ENCODE measurements at regions not wholly inside any gene's neighbourhood (a gene's known extent, or its start where the extent isn't known, plus 50 kb on each side); places are given as distances from the start of the nearest gene placed in this dataset.

- no peak for DNase-seq
- ATAC-seq (replicated peaks), result no peak
- Mint-ChIP-seq H3K4me1 (peaks cover 58 to 80% of the 10 kb centered on the region in 2 donors), H3K4me3 (no peak overlapping the region), H3K36me3 (peaks cover 0 to 2% of the 10 kb centered on the region in 2 donors), H3K27ac (peak overlapping the region; percentile 38), H3K27me3 (peaks cover 4 to 11% of the 10 kb centered on the region in 2 donors), H3K9me3 (peaks cover 2 to 4% of the 10 kb centered on the region in 2 donors)
Measured at GRCh38 chr5:133821889-133822288, 146.5 kb downstream of the C5orf15 start.

GRCh38 chr5:133821311-133821741, 147.1 kb downstream of the C5orf15 start:
- Mint-ChIP-seq H3K27me3 (peaks cover 4 to 11% of the 10 kb centered on the region in 2 donors), H3K9me3 (peaks cover under 1% of the 10 kb centered on the region in 2 donors), H3K4me1 (peaks cover 53 to 74% of the 10 kb centered on the region in 2 donors), H3K27ac (peak overlapping the region; percentile 38), H3K36me3 (peaks cover 0 to 2% of the 10 kb centered on the region in 2 donors), H3K4me3 (peak overlapping the region; percentile 7 to 33)
- ATAC-seq (replicated peaks), result no peak
- no peak for DNase-seq

GRCh38 chr5:133820507-133820906, 147.9 kb downstream of the C5orf15 start:
- Mint-ChIP-seq H3K4me1 (peaks cover 46 to 66% of the 10 kb centered on the region in 2 donors), H3K27ac (no peak overlapping the region), H3K9me3 (no peaks in the 10 kb centered on the region), H3K36me3 (peaks cover 0 to 2% of the 10 kb centered on the region in 2 donors), H3K4me3 (no peak overlapping the region), H3K27me3 (peaks cover 4 to 11% of the 10 kb centered on the region in 2 donors)
- DNase-seq (no peak), ATAC-seq (replicated peaks) (no peak)

- Mint-ChIP-seq H3K4me1 (peaks cover 41 to 61% of the 10 kb centered on the region in 2 donors), H3K9me3 (no peaks in the 10 kb centered on the region), H3K36me3 (peaks cover 0 to 2% of the 10 kb centered on the region in 2 donors), H3K4me3 (no peak overlapping the region), H3K27me3 (peaks cover 4 to 11% of the 10 kb centered on the region in 2 donors), H3K27ac (no peak overlapping the region)
- DNase-seq (no peak), ATAC-seq (replicated peaks) (no peak)
Measured at GRCh38 chr5:133819977-133820471, 148.4 kb downstream of the C5orf15 start.

GRCh38 chr5:133818869-133819600, 149.4 kb downstream of the C5orf15 start:
- ATAC-seq (replicated peaks) (no peak), DNase-seq (no peak)
- peaks cover 8 to 14% of the 10 kb centered on the region in 2 donors for H3K27me3 Mint-ChIP-seq
- H3K4me3 Mint-ChIP-seq, result no peak overlapping the region
- H3K27ac Mint-ChIP-seq, result no peak overlapping the region
- H3K4me1 Mint-ChIP-seq, result peaks cover 34 to 51% of the 10 kb centered on the region in 2 donors
- peaks cover 0 to 2% of the 10 kb centered on the region in 2 donors for H3K36me3 Mint-ChIP-seq
- H3K9me3 Mint-ChIP-seq, result no peaks in the 10 kb centered on the region

GRCh38 chr5:133818031-133818431, 150.4 kb downstream of the C5orf15 start:
- Mint-ChIP-seq H3K4me1 (peaks cover 27 to 41% of the 10 kb centered on the region in 2 donors), H3K9me3 (no peaks in the 10 kb centered on the region), H3K4me3 (no peak overlapping the region), H3K27me3 (peaks cover 14 to 20% of the 10 kb centered on the region in 2 donors), H3K36me3 (peaks cover 0 to 2% of the 10 kb centered on the region in 2 donors), H3K27ac (no peak overlapping the region)
- DNase-seq (no peak), ATAC-seq (replicated peaks) (no peak)

- Mint-ChIP-seq H3K9me3 (no peaks in the 10 kb centered on the region), H3K4me3 (no peak overlapping the region), H3K27ac (no peak overlapping the region), H3K4me1 (peaks cover 22 to 37% of the 10 kb centered on the region in 2 donors), H3K36me3 (peaks cover 0 to 2% of the 10 kb centered on the region in 2 donors), H3K27me3 (peaks cover 15 to 20% of the 10 kb centered on the region in 2 donors)
- DNase-seq, result no peak
- ATAC-seq (replicated peaks), result no peak
Measured at GRCh38 chr5:133817456-133817855, 151.0 kb downstream of the C5orf15 start.

- no peak for DNase-seq
- H3K4me3 Mint-ChIP-seq, result no peak overlapping the region
- H3K4me1 Mint-ChIP-seq, result peaks cover 18 to 37% of the 10 kb centered on the region in 2 donors
- peaks cover 19 to 20% of the 10 kb centered on the region in 2 donors for H3K27me3 Mint-ChIP-seq
- no peaks in the 10 kb centered on the region for H3K9me3 Mint-ChIP-seq
- no peak for ATAC-seq (replicated peaks)
- no peak overlapping the region for H3K27ac Mint-ChIP-seq
- peaks cover 0 to 2% of the 10 kb centered on the region in 2 donors for H3K36me3 Mint-ChIP-seq
Measured at GRCh38 chr5:133816791-133817190, 151.6 kb downstream of the C5orf15 start.

- Mint-ChIP-seq H3K9me3 (no peaks in the 10 kb centered on the region), H3K4me3 (no peak overlapping the region), H3K27ac (no peak overlapping the region), H3K36me3 (no peaks in the 10 kb centered on the region), H3K27me3 (peaks cover 13 to 22% of the 10 kb centered on the region in 2 donors), H3K4me1 (peaks cover 7 to 13% of the 10 kb centered on the region in 2 donors)
- ATAC-seq (replicated peaks), result no peak
- no peak for DNase-seq
Measured at GRCh38 chr5:133814152-133814551, 154.3 kb downstream of the C5orf15 start.

GRCh38 chr5:133811168-133811567, 157.3 kb downstream of the C5orf15 start:
- ATAC-seq (replicated peaks) (no peak), DNase-seq (no peak)
- no peak overlapping the region for H3K27ac Mint-ChIP-seq
- peaks cover 9 to 18% of the 10 kb centered on the region in 2 donors for H3K27me3 Mint-ChIP-seq
- H3K36me3 Mint-ChIP-seq, result no peaks in the 10 kb centered on the region
- H3K4me1 Mint-ChIP-seq, result peaks cover 0 to 4% of the 10 kb centered on the region in 2 donors
- no peaks in the 10 kb centered on the region for H3K9me3 Mint-ChIP-seq
- H3K4me3 Mint-ChIP-seq, result no peak overlapping the region

GRCh38 chr5:133809801-133810200, 158.6 kb downstream of the C5orf15 start:
- Mint-ChIP-seq H3K4me3 (no peak overlapping the region), H3K9me3 (no peaks in the 10 kb centered on the region), H3K36me3 (peaks cover 0 to 2% of the 10 kb centered on the region in 2 donors), H3K27ac (no peak overlapping the region), H3K27me3 (peaks cover 9 to 18% of the 10 kb centered on the region in 2 donors), H3K4me1 (peaks cover 0 to 4% of the 10 kb centered on the region in 2 donors)
- no peak for ATAC-seq (replicated peaks)
- DNase-seq, result no peak

GRCh38 chr5:133807348-133807747, 161.1 kb downstream of the C5orf15 start:
- Mint-ChIP-seq H3K27ac (no peak overlapping the region), H3K27me3 (peaks cover 0 to 6% of the 10 kb centered on the region in 2 donors), H3K36me3 (peaks cover 0 to 2% of the 10 kb centered on the region in 2 donors), H3K4me3 (no peak overlapping the region), H3K4me1 (no peaks in the 10 kb centered on the region), H3K9me3 (peaks cover 0 to 4% of the 10 kb centered on the region in 2 donors)
- no peak for ATAC-seq (replicated peaks)
- no peak for DNase-seq

GRCh38 chr5:133806847-133807246, 161.6 kb downstream of the C5orf15 start:
- Mint-ChIP-seq H3K27ac (no peak overlapping the region), H3K36me3 (peaks cover 0 to 2% of the 10 kb centered on the region in 2 donors), H3K9me3 (peaks cover 0 to 4% of the 10 kb centered on the region in 2 donors), H3K27me3 (peaks cover 2 to 5% of the 10 kb centered on the region in 2 donors), H3K4me1 (no peaks in the 10 kb centered on the region), H3K4me3 (no peak overlapping the region)
- ATAC-seq (replicated peaks), result no peak
- no peak for DNase-seq

GRCh38 chr5:133801955-133802751, 166.3 kb downstream of the C5orf15 start:
- peaks cover 0 to 4% of the 10 kb centered on the region in 2 donors for H3K9me3 Mint-ChIP-seq
- peaks cover 0 to 9% of the 10 kb centered on the region in 2 donors for H3K4me1 Mint-ChIP-seq
- peaks cover 2 to 4% of the 10 kb centered on the region in 2 donors for H3K36me3 Mint-ChIP-seq
- DNase-seq (no peak), ATAC-seq (replicated peaks) (no peak)
- peaks cover 4 to 9% of the 10 kb centered on the region in 2 donors for H3K27me3 Mint-ChIP-seq
- no peak overlapping the region for H3K27ac Mint-ChIP-seq
- no peak overlapping the region for H3K4me3 Mint-ChIP-seq
